Upper lobe of left lung (tissue), 6 donors: ENCODE measurements at regions not wholly inside any gene's neighbourhood (a gene's known extent, or its start where the extent isn't known, plus 50 kb on each side); places are given as distances from the start of the nearest gene placed in this dataset.

Source experiments
- ATAC-seq, 2 donors: fragments of 200-7000 bp; cut with Tn5 transposase; one replicate each; pipeline ENCODE4 v1.9.1; 2022; ENCODE audit warnings: mild to moderate bottlenecking in 2 of 2, moderate library complexity in 2 of 2; ENCODE audit not compliant: low FRiP score in 2 of 2
- DNase-seq, 2 donors: peaks; one replicate each; pipeline ENCODE4 v3.0.0-alpha.2; 2019 to 2020
- H3K27ac ChIP-seq, 4 donors: fragments of 200-600 bp; sonication (generic); one replicate each; pipeline ENCODE4 v1.5.1; 2016 to 2019
- H3K27me3 ChIP-seq, 4 donors: fragments of 200-600 bp; sonication (generic); one replicate each; pipeline ENCODE4 v1.5.1; 2017 to 2019
- H3K36me3 ChIP-seq, 4 donors: fragments of 200-600 bp; sonication (generic); one replicate each; pipeline ENCODE4 v1.5.1; 2016 to 2019
- H3K4me1 ChIP-seq, 4 donors: fragments of 200-600 bp; sonication (generic); one replicate each; pipeline ENCODE4 v1.5.1; 2018 to 2019
- H3K4me3 ChIP-seq, 4 donors: fragments of 200-600 bp; sonication (generic); one replicate each; pipeline ENCODE4 v1.5.1; 2017 to 2019; ENCODE audit warnings: mild to moderate bottlenecking in 2 of 4, moderate library complexity in 1 of 4
- H3K9me3 ChIP-seq, 4 donors: fragments of 200-600 bp; sonication (generic); one replicate each; pipeline ENCODE4 v1.5.1; 2018 to 2019
- CTCF ChIP-seq, 6 experiments: fragments of 450-650 bp in 4 of 6; fragments of 200-600 bp in 2 of 6; sonication (generic) in 2 of 6; IDR thresholded peaks; one replicate each; pipeline ENCODE4 v1.5.1; 2016 to 2019; ENCODE audit warnings: antibody characterized with exemption in 6 of 6
- EP300 ChIP-seq, 4 donors: sonication (generic); formaldehyde crosslinking; IDR thresholded peaks; one replicate each; pipeline ENCODE4 v1.5.1; 2017; ENCODE audit warnings: antibody characterized with exemption in 4 of 4, control low read depth in 2 of 4
- POLR2A ChIP-seq, 4 donors: fragments of 450-650 bp; IDR thresholded peaks; one replicate each; pipeline ENCODE4 v1.5.1; 2016 to 2017; ENCODE audit warnings: antibody characterized with exemption in 4 of 4, mild to moderate bottlenecking in 2 of 4
- POLR2AphosphoS5 ChIP-seq, 2 donors: sonication (generic); formaldehyde crosslinking; IDR thresholded peaks; one replicate each; pipeline ENCODE4 v1.5.1; 2017; ENCODE audit warnings: antibody characterized with exemption in 2 of 2
- WGBS, 2 donors: methylation state at CpG; one replicate each; pipeline ENCODE4 v1.1.5; 2017 to 2018; 5-methylcytosine and 5-hydroxymethylcytosine counted together
- donor health status: DM: no; HTN: no; CAD: no; lungs with moderate emphysema.
- donor health status: DM: no; HTN: yes; CAD: no; lungs with severe emphysema.

- no peaks in the 10 kb centered on the region for H3K9me3 ChIP-seq
- no peaks in the 10 kb centered on the region for H3K36me3 ChIP-seq
- H3K4me3 ChIP-seq, result no peak overlapping the region
- WGBS, 2 donors, result 76 to 87% methylated on average over 5 to 7 of the region's 7 CpGs
- ATAC-seq, result no peak
- TF ChIP-seq CTCF (IDR thresholded peaks at IDR 0.05) (no peak), POLR2A (IDR thresholded peaks at IDR 0.05) (no peak), POLR2AphosphoS5 (IDR thresholded peaks at IDR 0.05) (no peak), EP300 (IDR thresholded peaks at IDR 0.05) (no peak)
- H3K4me1 ChIP-seq, result no peaks in the 10 kb centered on the region
- H3K27me3 ChIP-seq, result no peaks in the 10 kb centered on the region
- no peak for DNase-seq
- no peak overlapping the region for H3K27ac ChIP-seq
These were observed 176.6 kb upstream of the MSX2 start for GRCh38 chr5:174547814-174548213.

GRCh38 chr5:174549254-174549653, 175.1 kb upstream of the MSX2 start:
- ATAC-seq (no peak), DNase-seq (no peak)
- 76 to 85% methylated on average over 5 of the region's 5 CpGs for WGBS, 2 donors
- TF ChIP-seq POLR2AphosphoS5 (IDR thresholded peaks at IDR 0.05) (no peak), POLR2A (IDR thresholded peaks at IDR 0.05) (no peak), CTCF (IDR thresholded peaks at IDR 0.05) (no peak), EP300 (IDR thresholded peaks at IDR 0.05) (no peak)
- no peak overlapping the region for H3K4me3 ChIP-seq
- no peaks in the 10 kb centered on the region for H3K27me3 ChIP-seq
- H3K9me3 ChIP-seq, result no peaks in the 10 kb centered on the region
- H3K4me1 ChIP-seq, result no peaks in the 10 kb centered on the region
- H3K27ac ChIP-seq, result no peak overlapping the region
- no peaks in the 10 kb centered on the region for H3K36me3 ChIP-seq

- Histone ChIP-seq H3K27me3 (no peaks in the 10 kb centered on the region), H3K4me1 (no peaks in the 10 kb centered on the region), H3K9me3 (no peaks in the 10 kb centered on the region), H3K27ac (no peak overlapping the region), H3K36me3 (no peaks in the 10 kb centered on the region), H3K4me3 (no peak overlapping the region)
- WGBS, 2 donors, result 81 to 82% methylated on average over 6 of the region's 6 CpGs
- ATAC-seq (no peak), DNase-seq (no peak)
- TF ChIP-seq POLR2AphosphoS5 (IDR thresholded peaks at IDR 0.05), result no peak
- TF ChIP-seq POLR2A (IDR thresholded peaks at IDR 0.05), result no peak
- no peak for TF ChIP-seq EP300 (IDR thresholded peaks at IDR 0.05)
These were observed 174.4 kb upstream of the MSX2 start for GRCh38 chr5:174550026-174550425.

- ATAC-seq (no peak), DNase-seq (no peak)
- H3K4me1 ChIP-seq, result no peaks in the 10 kb centered on the region
- H3K27ac ChIP-seq, result no peak overlapping the region
- H3K4me3 ChIP-seq, result no peak overlapping the region
- no peaks in the 10 kb centered on the region for H3K36me3 ChIP-seq
- H3K9me3 ChIP-seq, result no peaks in the 10 kb centered on the region
- WGBS, 2 donors, result 83 to 91% methylated on average over 7 to 8 of the region's 8 CpGs
- no peaks in the 10 kb centered on the region for H3K27me3 ChIP-seq
- TF ChIP-seq POLR2A (IDR thresholded peaks at IDR 0.05), result no peak
- no peak for TF ChIP-seq EP300 (IDR thresholded peaks at IDR 0.05)
These were observed 172.0 kb upstream of the MSX2 start for GRCh38 chr5:174552428-174552827.

GRCh38 chr5:174553556-174553955, 170.8 kb upstream of the MSX2 start:
- TF ChIP-seq EP300 (IDR thresholded peaks at IDR 0.05) (no peak), CTCF (IDR thresholded peaks at IDR 0.05) (no peak), POLR2A (IDR thresholded peaks at IDR 0.05) (no peak), POLR2AphosphoS5 (IDR thresholded peaks at IDR 0.05) (no peak)
- Histone ChIP-seq H3K4me1 (no peaks in the 10 kb centered on the region), H3K27ac (no peak overlapping the region), H3K9me3 (no peaks in the 10 kb centered on the region), H3K4me3 (no peak overlapping the region), H3K36me3 (no peaks in the 10 kb centered on the region), H3K27me3 (no peaks in the 10 kb centered on the region)
- 76 to 84% methylated on average over 11 to 12 of the region's 12 CpGs for WGBS, 2 donors
- DNase-seq (no peak), ATAC-seq (no peak)

- no peak for TF ChIP-seq CTCF (IDR thresholded peaks at IDR 0.05)
- no peak for TF ChIP-seq POLR2A (IDR thresholded peaks at IDR 0.05)
- TF ChIP-seq POLR2AphosphoS5 (IDR thresholded peaks at IDR 0.05), result no peak
- Histone ChIP-seq H3K36me3 (no peaks in the 10 kb centered on the region), H3K9me3 (no peaks in the 10 kb centered on the region), H3K27ac (no peak overlapping the region), H3K4me3 (no peak overlapping the region), H3K4me1 (no peaks in the 10 kb centered on the region), H3K27me3 (no peaks in the 10 kb centered on the region)
- DNase-seq (no peak), ATAC-seq (no peak)
- WGBS, 2 donors, result 79 to 84% methylated on average over 9 of the region's 9 CpGs
These were observed 168.7 kb upstream of the MSX2 start for GRCh38 chr5:174555726-174556125.
